GM21360 (cell line): ENCODE measurements at regions not wholly inside any gene's neighbourhood (a gene's known extent, or its start where the extent isn't known, plus 50 kb on each side); places are given as distances from the start of the nearest gene placed in this dataset.

ENCODE experiments used
- ATAC-seq: cut with Tn5 transposase; IDR thresholded peaks from one replicate; pipeline ENCODE4 v1.9.1; 2021; ENCODE audit warnings: mild to moderate bottlenecking, moderate library complexity; ENCODE audit not compliant: unreplicated experiment

GRCh38 chr6:113120582-113121285 lies 736.4 kb upstream of the MARCKS start:
- no peak for ATAC-seq

- ATAC-seq: no peak
Measured at GRCh38 chr6:113121571-113121970, 735.6 kb upstream of the MARCKS start.

GRCh38 chr6:113122060-113122459 lies 735.1 kb upstream of the MARCKS start:
- ATAC-seq: no peak

GRCh38 chr6:113125626-113126025 lies 731.5 kb upstream of the MARCKS start:
- no peak for ATAC-seq

- ATAC-seq: no peak
Measured at GRCh38 chr6:113127786-113128419, 729.2 kb upstream of the MARCKS start.

- ATAC-seq: no peak
Measured at GRCh38 chr6:113128661-113129060, 728.5 kb upstream of the MARCKS start.

- no peak for ATAC-seq
Measured at GRCh38 chr6:113129991-113130390, 727.2 kb upstream of the MARCKS start.

GRCh38 chr6:113137426-113137825 lies 719.7 kb upstream of the MARCKS start:
- ATAC-seq: no peak

DNA sequence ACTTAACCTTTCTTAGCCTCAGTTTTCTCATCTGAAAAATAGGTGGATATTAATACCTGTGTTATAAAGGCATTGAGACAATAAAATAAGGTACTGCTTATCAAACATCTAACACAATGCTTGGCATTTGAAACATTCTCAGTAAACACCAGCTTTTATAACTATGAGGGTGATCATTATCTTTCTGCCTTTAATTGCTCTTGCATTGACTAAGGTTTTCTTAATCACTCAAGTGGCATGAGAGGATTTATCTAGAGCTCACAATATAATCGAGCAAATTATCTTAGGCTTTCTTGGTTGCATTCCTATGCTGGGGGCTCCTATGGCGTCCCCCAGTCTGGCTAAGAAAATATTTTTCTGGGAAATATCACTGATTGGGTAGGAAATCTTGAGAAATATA lies 716.4 kb upstream of the MARCKS start:
- no peak for ATAC-seq

- ATAC-seq: no peak
Measured at GRCh38 chr6:113141901-113142300, 715.2 kb upstream of the MARCKS start.

- ATAC-seq: no peak
Measured at GRCh38 chr6:113142671-113143174, 714.4 kb upstream of the MARCKS start.

GRCh38 chr6:113143206-113143605 lies 713.9 kb upstream of the MARCKS start:
- no peak for ATAC-seq

DNA sequence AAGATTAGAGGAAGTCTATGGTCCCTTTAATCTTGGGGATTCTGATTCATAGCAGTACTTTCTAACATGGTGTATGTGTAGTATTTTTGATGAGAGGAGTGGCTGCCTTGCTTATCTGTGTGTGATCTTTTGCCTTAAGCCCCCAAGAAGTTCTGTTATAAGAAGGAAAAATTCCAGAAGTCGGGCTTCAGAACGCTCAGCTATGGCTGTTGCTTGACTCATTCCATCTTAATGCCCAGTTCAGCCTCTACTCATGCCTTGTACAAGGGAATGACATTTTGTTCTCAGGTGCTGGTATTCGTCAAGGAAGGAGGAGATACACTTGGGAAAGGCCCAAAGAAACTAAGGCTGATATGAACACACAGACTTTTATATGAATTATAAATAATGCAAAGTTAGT lies 713.0 kb upstream of the MARCKS start:
- no peak for ATAC-seq

- ATAC-seq: no peak
Measured at GRCh38 chr6:113146878-113147277, 710.3 kb upstream of the MARCKS start.

GRCh38 chr6:113147544-113147943 lies 709.6 kb upstream of the MARCKS start:
- ATAC-seq: no peak

DNA sequence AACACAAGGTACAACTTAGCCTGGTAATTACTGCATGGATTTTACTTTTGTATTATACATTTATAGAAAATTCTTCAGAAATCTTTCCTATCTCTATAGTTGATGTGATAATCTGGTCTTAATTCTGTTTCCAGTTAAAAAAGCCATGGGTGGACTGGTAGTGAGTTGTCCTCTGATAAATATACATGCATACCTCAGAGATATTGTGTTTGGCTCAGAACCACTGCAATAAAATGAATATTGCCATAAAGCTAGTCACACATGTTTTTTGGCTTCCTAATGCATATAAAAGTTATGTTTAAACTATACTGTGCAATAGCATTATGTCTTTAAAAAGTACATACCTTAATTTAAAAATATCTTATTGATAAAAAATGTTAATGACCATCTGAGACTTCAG lies 708.6 kb upstream of the MARCKS start:
- no peak for ATAC-seq

DNA sequence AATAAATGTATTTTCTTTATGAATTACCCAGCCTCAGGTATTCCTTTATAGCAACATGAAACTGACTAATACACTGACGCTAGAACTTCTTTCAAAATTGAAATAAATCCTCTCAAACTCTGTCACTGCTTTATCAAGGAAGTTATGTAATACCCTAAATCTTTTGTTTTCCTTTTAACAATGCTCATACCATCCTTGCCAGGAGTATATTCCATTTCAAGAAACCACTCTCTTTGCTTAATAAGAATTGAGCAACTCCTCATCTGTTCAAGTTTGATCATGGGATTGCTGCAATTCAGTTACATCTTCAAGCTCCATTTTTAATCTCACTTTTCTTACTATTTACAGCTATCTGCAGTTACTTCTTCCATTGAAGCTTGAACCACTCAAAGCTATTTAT lies 707.6 kb upstream of the MARCKS start:
- ATAC-seq: no peak

DNA sequence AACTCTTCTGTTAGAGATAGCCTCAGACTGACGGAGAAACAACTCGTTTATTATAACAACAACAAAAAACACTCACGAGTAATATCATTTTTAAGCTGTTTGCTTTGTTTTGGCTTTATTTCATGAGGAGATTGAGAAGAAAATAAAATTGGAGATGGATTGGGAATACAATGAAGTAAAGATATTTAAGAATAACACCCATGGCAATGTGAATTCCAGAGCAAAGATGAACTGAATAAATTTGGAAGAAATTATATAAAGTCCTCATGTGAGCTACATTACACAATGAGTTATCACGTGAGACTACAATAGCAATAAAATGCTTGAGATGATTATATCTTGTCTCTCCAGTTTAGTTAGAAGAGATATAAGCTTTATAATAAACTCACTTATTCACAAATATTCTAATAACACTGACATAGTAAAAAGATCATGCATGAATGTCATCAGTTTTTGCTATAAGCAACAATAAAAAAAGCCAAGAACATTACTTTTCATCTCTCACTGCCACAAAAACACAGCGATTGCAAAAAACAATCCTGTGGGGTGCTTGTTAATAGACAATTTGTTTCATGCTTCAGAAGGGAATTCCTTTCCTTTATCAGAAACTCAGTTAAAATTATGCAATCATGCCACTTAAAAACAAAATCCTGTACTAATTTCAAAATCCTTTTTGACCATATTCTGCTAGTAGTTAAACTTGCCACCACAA lies 696.7 kb upstream of the MARCKS start:
- no peak for ATAC-seq

DNA sequence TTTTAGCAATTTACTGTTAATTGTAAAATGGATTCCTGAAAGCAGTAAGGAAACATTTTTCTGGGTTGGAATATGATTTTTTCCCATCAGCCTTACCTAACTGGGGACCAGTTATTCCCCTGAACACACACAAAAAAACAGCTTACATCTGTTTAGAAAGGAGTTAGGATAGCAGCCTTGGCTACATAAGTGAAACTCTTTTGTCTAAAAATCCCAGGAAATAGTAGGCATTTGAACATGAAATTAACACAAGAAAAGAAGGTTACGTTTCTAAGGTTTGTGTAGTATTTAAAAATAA lies 696.2 kb upstream of the MARCKS start:
- ATAC-seq: no peak

- no peak for ATAC-seq
Measured at GRCh38 chr6:113162739-113163138, 694.4 kb upstream of the MARCKS start.

- no peak for ATAC-seq
Measured at GRCh38 chr6:113168057-113168456, 689.1 kb upstream of the MARCKS start.

- ATAC-seq: no peak
Measured at GRCh38 chr6:113169484-113169883, 687.7 kb upstream of the MARCKS start.
